Right forelimb (tissue), 1 donor: ENCODE measurements at regions not wholly inside any gene's neighbourhood (a gene's known extent, or its start where the extent isn't known, plus 50 kb on each side); places are given as distances from the start of the nearest gene placed in this dataset.
"Not testable (repeated sequence)": the region's sequence is repeated elsewhere in the genome, so short reads cannot be mapped to it uniquely, and the experiment has no call there.

Experiments used
- DNase-seq: peaks from one replicate; pipeline ENCODE4 v3.0.0-alpha.2; 2018

DNA sequence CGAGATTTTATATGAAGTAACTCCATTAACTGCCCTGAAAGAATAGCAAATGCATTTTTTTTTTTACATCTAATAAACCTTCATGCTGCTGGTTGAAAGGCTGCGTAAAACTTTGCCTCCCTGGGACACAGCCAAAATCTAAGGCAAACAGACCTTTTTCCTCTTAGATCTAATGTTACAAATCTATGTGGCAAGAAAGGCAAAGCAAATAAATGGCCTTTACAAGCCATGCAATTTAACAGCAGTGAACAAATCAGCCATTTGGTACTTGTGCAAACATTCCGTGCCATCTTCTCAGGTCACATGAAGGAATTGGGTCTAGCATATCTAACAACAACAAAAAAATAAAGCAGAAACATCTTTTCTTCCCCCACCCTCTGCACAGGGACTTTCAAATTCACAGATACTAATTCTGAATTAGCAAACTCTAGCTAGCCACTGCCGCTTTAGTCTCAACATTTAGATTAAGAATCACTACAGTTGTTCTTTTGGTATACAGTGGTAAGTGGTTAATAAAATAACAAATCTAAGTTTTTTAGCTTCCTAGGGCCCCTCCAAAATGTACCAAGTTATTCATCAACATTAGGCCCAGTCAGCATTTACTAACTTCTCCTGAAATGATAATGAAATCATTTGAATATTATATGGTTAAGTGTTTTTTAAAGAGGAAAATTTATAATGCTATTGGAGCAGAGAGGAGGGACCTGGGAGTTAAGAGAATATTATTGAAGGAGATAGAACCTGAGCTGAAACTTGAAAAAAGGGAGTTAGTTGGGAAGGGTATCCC is 593.8 kb downstream of the SMARCA1 start:
- no peak for DNase-seq

DNA sequence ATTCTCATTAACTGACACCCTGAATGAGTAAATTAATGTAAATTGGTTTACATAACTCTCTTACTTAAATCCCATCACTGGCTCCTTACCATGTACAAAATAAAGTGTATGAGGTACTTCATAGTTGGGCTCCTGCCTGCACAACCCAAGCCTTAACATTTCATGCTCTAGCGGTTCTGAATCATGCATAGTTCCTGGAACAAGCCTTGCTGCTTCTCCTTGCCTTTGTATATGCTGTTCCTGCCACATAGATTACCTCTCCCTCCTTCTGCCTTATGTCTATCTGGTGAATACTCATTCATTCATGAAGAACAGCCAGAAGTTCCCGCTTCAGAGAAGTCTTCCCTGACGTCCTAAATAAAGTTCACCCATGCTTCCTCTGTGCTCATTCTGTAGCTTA is 594.7 kb downstream of the SMARCA1 start:
- no peak for DNase-seq

DNA sequence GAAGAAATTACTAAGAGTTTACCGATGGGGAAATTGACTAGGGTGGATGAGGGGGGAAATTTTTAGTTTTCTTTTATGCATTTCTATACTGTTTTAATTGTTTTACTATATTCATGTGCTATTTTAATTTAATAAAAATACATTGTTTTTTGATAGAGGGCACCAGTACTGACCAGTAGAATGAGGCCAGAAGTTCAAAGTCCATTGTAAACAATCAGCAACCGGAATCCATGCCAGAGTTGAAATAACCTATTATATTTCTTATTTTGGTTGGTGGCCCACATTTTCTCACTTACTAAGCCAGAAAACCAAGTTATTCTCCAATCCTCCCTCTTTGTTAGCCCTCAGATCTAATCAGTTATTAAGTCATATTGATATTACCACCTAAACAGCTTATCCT is 595.9 kb downstream of the SMARCA1 start:
- DNase-seq, result no peak

DNA sequence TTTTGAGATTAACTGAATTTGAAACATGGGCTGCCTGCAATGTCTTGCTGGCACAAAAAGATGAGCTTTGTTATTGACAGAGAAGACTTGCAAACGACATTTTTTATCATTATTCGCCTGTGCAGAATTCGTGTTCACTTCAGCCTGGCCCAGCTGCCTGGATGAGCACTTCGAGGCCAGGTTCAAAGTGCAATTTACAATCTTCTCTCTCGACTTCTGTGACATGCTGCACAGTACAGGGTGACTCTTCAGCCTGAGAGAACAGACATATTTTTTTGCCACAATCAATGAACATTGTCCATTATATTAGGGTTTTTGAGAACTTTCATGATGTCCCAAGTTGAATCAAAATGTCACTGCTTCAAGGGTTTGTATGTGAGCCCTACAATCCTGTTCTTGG is 616.5 kb downstream of the SMARCA1 start:
- DNase-seq, result no peak

DNA sequence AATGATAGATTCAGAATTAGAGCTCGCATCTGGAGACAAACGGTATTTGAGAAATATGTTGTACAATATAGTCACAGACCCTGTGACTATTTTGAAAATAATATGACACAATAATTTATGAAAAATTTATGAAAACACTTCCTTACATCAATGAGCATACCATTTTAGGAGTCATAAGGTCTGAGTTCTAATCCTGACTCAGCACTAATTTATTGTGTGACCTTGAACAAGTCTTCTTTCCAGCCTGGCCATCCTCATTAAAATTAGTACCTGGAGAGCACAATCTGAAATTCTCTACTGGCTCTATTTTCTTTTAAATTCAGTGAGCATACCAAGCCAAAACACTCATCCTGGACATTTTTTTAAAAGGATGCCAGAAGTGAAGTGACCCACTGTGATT is 622.3 kb downstream of the SMARCA1 start:
- DNase-seq, result no peak

DNA sequence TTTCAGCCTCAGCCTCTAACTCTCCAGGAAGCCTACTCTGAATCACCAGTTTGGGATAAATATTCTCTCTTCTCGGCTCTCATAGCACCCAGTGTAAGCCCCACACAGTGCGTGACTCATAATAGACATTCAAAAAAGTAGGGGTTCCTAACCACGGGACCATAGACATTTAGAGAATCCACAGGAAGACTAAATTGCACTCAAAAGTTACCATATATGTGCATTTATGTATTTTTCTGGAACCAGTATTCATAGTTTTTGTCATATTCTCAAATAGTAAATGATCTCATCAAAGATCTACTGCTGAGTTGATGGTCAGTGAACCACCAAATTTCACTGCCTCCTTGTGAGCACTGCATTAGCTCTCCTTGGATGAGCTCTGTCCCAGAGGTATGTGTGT is 625.7 kb downstream of the SMARCA1 start:
- no peak for DNase-seq

DNA sequence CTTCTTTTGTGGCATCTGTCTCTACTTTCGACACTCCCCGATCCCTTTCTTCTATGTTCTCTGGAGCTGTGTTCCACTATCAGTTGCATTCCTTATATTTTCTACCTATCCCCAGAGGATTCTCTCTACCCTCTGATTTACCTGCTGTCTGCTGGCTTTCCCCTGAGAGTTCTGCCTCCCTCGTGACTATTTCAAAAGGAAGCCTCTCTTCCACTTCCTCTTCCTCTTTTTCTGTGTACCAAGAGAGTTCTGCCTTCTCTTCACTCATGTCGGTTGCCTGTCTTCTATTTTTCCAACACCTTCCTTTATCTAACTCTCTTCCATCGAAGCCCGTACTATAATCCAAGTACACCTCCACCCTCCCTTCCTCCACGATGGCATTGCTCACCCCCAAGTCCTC is 631.7 kb downstream of the SMARCA1 start:
- DNase-seq, result no peak

DNA sequence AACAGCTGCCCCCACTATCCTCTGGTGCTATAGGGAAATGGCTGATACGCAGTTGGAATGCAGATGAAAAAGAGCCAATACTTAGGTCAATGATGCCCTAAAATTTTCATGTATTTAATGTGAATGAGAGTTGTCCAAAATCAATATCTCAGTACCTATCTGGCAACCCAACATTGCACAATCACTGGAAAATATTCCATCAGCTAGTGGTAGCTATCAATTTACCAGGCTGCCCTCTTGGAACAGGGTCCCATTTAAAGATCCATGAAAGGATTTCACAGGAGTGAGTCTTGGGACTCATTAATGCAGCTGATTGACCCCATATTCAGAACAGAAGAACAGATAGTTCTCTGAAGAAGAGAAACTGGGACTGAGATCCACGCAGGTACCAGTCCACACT is 638.9 kb downstream of the SMARCA1 start:
- no peak for DNase-seq

DNA sequence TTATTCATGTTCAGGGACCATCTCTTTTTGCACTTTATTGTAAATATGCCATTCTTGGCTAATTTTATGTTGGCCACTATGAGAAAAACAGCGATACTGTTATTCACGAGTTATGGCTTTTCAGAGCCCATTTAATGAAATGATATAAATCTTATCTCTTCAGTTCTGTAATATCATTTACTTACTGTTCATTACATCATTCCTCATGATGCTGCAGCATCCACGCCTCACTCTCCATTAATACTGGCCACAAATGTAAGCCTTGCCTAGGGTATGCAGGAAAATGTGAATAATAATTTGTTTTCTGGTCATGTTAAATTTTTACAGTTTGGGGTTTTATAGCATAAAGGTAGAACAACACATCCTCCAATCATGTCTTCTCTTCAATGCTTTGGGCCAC is 639.6 kb downstream of the SMARCA1 start:
- no peak for DNase-seq

DNA sequence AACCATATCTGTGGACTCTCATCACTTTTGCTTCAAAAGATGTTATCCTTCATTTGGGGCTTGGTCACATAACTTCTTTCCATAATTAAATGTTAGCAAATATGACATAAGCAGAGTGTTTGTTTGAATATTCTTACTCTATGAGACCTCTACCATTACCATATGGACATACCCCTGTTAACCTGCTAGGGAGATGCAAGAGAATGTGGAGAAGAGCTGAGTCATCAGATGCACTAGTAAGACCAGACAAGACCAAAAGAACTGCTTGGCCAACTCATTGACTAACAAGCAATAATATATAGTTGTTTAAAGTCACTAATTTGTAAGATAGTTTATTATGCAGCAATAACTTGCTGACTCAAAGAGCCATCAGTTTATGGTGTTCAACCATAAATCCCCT is 652.9 kb downstream of the SMARCA1 start:
- no peak for DNase-seq

DNA sequence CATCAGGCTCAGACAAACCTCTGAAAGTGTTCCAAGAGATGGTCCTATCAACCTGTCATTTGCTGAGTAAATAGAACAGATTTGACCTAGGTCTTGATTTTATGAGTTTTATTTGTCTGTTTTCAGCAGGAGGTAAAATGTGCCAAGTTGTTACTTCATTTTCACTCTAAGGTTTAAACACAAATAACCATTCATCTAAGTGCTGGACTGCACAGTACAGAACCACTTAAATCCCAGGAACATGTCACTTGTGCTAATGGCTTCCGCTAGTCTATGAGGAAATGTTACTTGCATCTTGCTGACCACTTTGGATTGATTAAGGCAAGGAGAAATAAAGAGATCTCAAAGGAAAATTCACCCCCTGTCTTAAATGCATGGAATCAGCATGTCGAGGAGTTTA is 660.7 kb downstream of the SMARCA1 start:
- DNase-seq, result no peak

DNA sequence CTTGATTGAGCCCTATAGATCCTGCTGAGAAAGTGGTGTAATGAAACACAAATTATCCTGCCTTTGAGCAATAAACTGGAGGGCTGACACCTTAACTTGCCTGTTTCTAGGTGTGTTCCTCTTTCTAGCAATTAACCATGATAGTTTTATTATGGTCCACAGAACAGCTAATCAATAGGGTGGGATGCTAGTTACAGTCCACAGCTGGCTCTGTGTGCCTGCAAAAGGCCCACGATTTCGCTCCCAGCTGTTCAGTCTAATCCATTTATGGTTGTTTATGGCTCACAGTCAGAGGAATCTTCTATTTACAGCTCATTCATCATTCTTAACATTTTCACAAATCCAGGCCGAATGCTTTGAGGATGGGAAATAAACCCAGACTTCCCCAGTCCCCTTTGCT is 674.9 kb downstream of the SMARCA1 start:
- DNase-seq, result no peak

DNA sequence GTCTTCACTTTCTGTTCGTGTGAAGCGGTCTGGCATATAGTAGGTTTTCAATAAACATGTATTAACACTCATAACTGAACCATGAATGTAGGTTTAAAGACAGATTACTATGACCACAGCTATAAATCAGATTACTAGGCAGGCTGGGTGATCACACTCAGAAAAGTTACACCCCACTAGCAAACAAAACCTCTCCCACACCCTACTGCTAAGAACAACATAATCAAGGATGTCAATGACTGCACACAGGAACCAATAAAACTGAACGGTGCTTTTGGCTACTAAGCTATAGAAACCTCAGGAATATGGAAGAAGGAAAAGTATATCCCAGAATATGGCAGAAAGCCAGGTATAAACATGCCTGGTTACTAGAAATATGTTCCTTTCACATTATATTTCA is 676.9 kb downstream of the SMARCA1 start:
- no peak for DNase-seq

DNA sequence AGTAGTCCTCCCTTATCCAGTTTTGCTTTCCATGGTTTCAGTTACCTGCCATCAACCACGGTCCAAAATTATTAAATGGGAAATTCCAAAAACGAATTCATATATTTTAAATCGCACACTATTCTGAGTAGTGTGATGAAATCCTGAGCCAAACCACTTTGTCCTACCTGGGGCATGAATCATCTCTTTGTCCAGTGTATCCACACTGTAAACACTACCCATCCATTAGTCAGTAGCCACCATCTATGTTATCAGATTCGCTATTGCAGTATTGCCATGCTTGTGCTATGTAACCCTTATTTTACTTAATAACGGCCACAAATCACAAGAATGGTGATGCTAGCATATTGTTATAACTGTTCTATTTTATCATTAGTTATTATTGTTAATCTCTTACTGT is 704.6 kb downstream of the SMARCA1 start:
- DNase-seq, result no peak

DNA sequence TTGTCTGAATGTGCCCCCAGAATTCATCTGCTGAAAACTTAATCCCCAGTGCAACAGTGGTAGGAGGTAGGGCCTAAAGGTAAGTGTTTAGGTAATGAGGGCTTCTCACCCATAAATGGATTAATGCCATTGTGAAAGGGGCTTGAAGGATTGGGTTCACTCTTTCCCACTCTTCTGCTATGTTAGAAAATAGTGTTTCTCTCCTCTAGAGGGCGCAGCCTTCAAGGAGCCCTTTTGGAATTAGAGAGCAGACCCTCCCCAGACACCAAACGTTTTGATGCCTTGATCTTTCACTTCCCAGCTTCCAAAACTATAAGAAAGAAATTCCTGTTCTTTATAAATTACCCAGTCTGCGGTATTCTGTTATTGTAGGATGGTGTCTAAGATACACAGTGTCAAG is 706.4 kb downstream of the SMARCA1 start:
- no peak for DNase-seq

DNA sequence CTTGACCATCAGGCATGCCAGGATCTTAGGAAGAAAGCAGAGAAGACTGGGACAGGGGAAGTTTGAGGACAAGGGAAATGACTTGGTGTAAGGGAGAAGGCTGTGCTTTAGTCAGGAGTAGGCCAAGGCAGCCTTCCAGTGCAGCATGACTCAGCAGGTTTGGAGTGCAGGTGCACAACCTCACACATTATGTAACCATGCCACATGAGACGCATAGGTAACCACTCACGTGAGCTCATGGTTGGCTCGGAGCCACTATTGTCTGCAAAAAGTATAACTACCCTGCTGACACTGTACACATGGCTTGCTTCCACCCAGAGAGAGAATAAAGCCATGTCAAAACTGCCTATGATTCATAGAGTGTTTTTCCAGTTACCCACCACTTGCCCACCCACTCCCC is 715.9 kb downstream of the SMARCA1 start:
- DNase-seq, result no peak

DNA sequence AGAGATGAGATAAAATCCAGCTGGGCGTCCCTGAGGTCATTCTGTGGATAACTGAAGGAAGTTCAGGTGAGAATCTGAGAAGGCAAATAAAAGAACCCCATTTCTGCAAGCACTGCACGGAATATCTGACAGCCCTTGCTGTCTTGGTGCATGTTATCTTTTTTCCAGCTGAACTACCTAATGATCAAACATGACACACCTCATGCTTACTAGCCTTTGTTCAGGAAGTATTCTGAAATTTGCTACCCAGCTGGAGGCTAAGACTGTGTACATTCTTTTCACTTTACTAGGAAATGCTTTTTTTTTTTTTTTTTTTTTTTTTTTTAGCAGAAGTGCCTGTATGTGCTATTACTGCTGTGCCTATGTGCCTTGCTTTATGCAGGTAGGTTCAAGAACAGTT is 718.1 kb downstream of the SMARCA1 start:
- no peak for DNase-seq

DNA sequence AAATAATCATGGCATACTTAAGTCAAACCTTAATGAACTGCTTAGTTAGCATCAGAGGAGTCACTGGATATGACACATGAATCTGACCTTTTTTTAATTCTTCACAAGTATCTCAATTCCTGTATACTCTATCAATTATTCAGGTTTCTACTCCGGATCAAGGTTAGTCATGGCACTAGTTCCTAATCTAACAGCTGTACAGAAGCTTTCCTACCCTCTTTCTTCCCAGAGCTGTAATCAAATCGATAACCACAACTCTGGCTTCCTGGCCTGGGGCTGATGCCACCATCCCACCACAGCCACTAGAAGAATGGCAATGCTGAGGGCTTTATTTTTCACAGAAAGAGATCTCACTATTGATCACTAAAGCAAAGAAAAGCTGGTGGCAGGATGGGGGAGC is 718.5 kb downstream of the SMARCA1 start:
- no peak for DNase-seq

DNA sequence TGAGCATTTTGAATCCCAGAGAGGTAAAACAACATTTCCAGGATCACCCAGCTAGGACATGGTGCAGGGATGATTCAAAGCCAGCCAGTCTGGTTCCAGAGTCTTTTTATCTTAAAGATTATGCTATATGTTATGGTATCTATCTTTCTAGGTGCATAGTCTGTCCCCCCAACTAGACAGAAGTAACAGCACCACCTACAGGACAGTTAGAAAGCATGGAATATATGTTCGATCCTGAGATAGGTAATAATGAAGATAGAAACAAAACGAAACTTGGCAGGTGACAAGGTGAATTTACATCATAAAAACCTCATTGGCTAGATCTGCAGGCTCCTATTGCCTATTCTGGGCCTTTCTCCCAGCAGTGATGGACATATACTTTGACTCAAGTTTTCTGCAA is 723.2 kb downstream of the SMARCA1 start:
- no peak for DNase-seq

DNA sequence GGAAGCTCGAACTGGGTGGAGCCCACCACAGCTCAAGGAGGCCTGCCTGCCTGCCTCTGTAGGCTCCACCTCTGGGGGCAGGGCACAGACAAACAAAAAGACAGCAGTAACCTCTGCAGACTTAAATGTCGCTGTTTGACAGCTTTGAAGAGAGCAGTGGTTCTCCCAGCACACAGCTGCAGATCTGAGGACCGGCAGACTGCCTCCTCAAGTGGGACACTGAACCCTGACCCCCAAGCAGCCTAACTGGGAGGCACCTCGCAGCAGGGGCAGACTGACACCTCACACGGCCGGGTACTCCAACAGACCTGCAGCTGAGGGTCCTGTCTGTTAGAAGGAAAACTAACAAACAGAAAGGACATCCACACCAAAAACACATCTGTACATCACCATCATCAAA is 730.9 kb upstream of the ACTRT1 start:
- DNase-seq, result not testable (repeated sequence)

DNA sequence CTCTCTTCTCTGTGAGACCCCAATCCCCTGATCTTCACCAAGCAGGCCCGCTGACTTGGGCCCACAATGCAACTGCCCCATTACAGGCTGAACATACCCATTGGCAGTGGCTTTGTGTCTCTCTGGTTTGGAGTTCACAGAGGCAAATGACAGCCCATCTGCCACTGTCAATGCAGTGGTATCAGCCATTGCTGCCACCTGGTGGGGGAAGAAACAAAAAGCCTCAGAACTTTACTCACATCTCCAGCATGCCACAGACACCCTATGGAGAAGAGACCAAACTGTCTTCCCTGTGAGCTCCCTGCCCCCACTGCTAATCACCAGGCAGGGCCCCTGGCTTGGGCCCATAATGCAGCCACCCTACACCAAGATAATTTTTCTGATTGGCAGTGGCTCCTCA is 729.3 kb upstream of the ACTRT1 start:
- DNase-seq, result no peak

DNA sequence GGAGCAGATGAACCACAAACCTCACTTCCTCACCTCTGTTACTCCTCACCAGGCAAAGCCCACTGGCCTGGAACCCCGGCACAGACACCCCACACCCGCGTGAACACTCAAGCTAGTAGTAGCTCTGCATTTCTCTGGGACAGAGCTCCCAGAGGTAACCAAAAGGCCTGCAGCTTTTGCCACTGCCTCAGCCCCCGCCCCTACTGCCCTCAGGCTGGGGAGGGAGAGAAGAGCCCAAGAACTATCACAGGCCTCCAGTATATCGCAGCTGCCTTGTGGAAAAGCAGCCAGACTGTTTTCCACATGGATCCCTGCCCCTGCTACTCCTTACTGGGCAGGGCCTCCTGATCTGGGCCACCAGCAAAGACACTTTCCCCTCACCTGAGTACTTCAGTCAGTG is 728.7 kb upstream of the ACTRT1 start:
- no peak for DNase-seq

DNA sequence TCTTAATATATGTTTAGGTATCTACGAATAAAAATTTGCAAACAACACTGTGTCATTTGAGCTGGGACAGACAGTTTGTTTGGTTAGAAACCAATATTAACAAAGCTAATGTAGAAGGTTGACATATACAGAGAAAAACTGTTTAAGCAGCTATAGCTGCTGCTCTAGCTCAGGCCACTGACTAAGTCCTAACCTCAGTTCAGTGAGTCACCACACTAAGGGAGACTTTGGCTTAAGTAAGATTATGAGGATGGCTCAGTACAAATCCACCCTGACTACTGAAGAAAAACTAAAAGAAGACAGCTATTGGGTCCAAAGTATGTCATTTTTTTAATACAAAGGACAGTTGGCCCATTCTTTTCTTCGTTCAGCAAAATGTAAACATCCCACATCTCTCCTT is 717.3 kb upstream of the ACTRT1 start:
- no peak for DNase-seq

DNA sequence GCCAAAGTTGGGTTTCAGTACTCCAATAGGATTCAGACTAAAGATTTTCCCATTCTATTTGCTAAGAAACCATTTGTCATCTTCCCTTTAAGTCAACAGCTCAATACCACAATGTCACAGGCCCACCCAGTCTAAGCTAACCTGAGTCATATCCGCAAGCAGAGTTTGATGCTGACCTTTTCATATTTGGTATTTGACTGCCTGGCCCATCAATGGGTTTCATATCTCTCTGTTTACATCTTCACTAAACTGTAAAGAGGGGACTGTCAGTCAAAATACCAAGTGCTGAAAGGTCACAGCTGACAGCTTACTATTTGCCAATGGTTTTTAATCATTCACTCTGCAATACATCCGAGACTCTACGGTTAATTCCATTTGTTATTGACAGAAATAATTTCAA is 707.5 kb upstream of the ACTRT1 start:
- DNase-seq, result no peak

DNA sequence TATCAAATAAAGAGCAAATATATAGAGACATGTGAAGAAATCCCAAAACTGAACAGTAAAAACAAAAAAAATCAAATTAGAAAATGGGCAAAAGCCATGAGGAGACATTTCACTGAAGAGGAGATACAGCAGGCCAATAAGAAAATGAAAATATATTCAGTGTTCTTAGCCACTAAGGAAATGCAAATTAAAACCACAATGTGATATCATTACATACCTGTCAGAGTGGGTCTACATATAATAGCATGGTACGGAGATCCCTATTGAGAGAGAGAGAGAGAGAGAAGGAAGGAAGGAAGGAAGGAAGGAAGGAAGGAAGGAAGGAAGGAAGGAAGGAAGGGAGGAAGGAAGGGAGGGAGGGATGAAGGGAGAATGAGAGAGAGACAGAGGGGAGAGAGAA is 707.0 kb upstream of the ACTRT1 start:
- no peak for DNase-seq

DNA sequence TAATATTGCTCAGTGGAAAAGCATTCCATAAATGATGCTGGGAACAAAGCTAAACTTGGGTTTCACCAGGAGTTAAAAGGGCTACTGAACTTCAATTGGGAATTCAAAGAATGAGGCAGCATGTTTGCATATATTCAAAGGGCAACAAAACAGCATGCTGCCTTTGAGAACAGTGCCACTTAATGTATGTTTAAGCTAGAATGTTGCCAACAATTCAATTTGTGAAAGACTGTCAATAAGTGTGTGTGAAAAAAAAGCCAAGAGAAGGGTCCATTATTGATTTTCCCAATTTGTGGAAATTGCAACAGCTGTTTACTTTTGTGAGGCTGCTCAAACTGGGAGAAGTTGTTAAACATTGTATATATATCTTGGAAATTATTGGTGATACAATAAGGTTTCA is 701.9 kb upstream of the ACTRT1 start:
- no peak for DNase-seq
